ENCODE measurements at regions not wholly inside any gene's neighbourhood (a gene's known extent, or its start where the extent isn't known, plus 50 kb on each side); places are given as distances from the start of the nearest gene placed in this dataset.
"Not testable (repeated sequence)": the region's sequence is repeated elsewhere in the genome, so short reads cannot be mapped to it uniquely, and the experiment has no call there.

DNA sequence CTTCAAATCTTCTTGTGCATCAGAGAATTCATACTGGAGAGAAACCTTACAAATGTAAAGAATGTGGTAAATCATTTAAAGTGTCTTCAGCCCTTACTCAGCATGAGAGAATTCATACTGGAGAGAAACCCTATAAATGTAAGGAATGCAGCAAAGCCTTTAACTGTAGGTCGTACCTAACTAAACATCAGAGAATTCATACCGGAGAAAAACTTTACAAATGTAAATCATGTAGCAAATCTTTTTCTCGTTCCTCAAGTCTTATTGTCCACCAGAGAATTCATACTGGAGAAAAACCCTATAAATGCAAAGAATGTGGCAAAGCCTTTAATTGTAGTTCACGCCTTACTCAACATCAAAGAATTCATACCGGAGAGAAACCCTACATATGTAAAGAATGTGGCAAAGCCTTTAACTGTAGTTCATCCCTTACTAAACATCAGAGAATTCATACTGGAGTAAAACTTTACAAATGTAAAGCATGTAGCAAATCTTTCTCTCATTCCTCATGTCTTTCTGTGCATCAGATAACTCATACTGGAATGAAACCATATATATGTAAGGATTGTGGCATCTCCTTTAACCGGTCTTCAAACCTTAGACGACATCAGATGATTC lies 118.5 kb upstream of the ZNF267 start:
- DNase-seq, result no peak

DNA sequence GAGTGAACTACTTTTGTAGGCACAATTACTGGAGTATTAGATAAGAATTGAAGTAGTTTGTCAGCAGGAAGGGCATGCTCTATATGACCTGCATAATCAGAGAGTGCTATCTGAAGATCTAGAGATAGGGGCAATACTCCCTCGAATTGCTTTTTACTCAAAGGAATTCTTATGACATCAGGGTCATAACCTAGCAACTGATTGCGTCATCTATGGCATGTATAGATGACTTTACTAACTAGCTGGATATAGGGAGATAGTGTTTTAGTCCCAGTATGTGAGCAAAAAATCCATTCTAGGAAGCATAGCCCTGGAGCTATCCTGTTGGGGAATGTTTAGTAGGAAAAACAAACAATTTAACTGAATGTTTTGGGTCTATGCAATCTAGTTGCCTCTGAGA lies 109.5 kb upstream of the ZNF267 start:
- no peak for DNase-seq

GRCh38 chr16:31767267-31767666 lies 106.3 kb upstream of the ZNF267 start:
- DNase-seq, result no peak

- no peak for DNase-seq
Measured at GRCh38 chr16:31780342-31780741, 93.3 kb upstream of the ZNF267 start.

GRCh38 chr16:31785126-31785525 lies 88.5 kb upstream of the ZNF267 start:
- no peak for DNase-seq

- DNase-seq, result no peak
Measured at GRCh38 chr16:31807086-31807485, 66.5 kb upstream of the ZNF267 start.

DNA sequence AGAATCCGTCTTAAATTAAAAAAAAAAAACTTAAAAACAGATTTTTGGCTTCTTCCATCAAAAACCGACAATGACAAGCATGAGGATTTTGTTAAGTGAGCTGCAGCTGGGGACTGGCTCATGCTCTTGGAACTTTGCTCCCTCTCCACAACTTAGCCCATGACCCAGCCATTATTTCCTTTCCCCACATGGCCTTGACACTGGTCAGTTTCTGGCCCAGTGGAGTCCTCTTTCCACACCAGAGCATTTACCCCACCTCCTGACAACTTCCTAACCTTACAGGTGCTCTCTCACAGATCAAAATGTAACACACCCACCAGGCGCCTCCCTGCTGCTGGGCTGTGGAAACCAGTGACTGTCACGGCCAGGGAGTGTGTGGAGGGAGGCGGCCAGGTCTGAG lies 62.7 kb upstream of the ZNF267 start:
- DNase-seq, result no peak

GRCh38 chr16:31816141-31816540 lies 57.5 kb upstream of the ZNF267 start:
- not testable (repeated sequence) for DNase-seq

- DNase-seq, result no peak
Measured at GRCh38 chr16:31819386-31819785, 54.2 kb upstream of the ZNF267 start.

GRCh38 chr16:31819948-31820347 lies 53.7 kb upstream of the ZNF267 start:
- DNase-seq, result no peak

All from activated CD4-positive, CD25-positive, alpha-beta regulatory T cell (primary cell).